H1 (cell line): ENCODE measurements at regions not wholly inside any gene's neighbourhood (a gene's known extent, or its start where the extent isn't known, plus 50 kb on each side); places are given as distances from the start of the nearest gene placed in this dataset.

ENCODE experiments used
- ATF3 ChIP-seq: IDR thresholded peaks from 2 replicates; pipeline ENCODE4 v1.6.1; 2011; ENCODE audit warnings: low read depth, mild to moderate bottlenecking, low read length; ENCODE audit not compliant: insufficient read depth
- CHD7 ChIP-seq: fragments of 300-600 bp; sonication (generic); IDR thresholded peaks from 2 replicates; pipeline ENCODE4 v1.7.1; 2012; ENCODE audit warnings: low read length, moderate library complexity, mild to moderate bottlenecking, inconsistent platforms; ENCODE audit not compliant: insufficient replicate concordance
- EZH2 ChIP-seq: fragments of 200-600 bp; sonication (generic); IDR thresholded peaks from 2 replicates; pipeline ENCODE4 v1.7.1; 2012; ENCODE audit warnings: low read depth, mild to moderate bottlenecking, moderate library complexity, low read length, inconsistent platforms; ENCODE audit not compliant: severe bottlenecking
- RFX5 ChIP-seq: IDR thresholded peaks from 2 replicates; pipeline ENCODE4 v1.6.1; 2011; ENCODE audit warnings: low read depth, low read length, improper control_type of control experiment, borderline replicate concordance
- SIX5 ChIP-seq: IDR thresholded peaks from 2 replicates; pipeline ENCODE4 v1.6.1; 2011; ENCODE audit warnings: mild to moderate bottlenecking, low read depth, low read length

- no peak for TF ChIP-seq CHD7
- no peak for TF ChIP-seq EZH2
- TF ChIP-seq SIX5, result no peak
- TF ChIP-seq RFX5, result no peak
- no peak for TF ChIP-seq ATF3
- TF ChIP-seq, all 59 proteins: peak for 0
Measured at GRCh38 chr4:72706684-72707083, 137.7 kb upstream of the ADAMTS3 start (continued).
